MCF 10A (cell line): ENCODE measurements at regions not wholly inside any gene's neighbourhood (a gene's known extent, or its start where the extent isn't known, plus 50 kb on each side); places are given as distances from the start of the nearest gene placed in this dataset.

Source experiments
- BruUV-seq: library from RNA; stranded (reverse); fragments of 400-500 nt; replicated peaks from 2 replicates; lab custom pipeline; 2021; lab: Mats Ljungman, UMichigan
- CTCF ChIA-PET: fragments of 300-600 bp; sonication (Branson Sonifier 250); formaldehyde crosslinking; extraction: SDS; loops from one replicate; lab custom pipeline; 2021; ENCODE audit warnings: antibody characterized with exemption, inconsistent platforms; lab: Yijun Ruan, JAX
- POLR2A ChIA-PET: fragments of 300-600, 350-650 bp; sonication (Branson Sonifier 250); formaldehyde crosslinking; extraction: SDS; loops from one replicate; lab custom pipeline; 2020; ENCODE audit warnings: antibody characterized with exemption, inconsistent platforms; lab: Yijun Ruan, JAX
- DNase-seq: peaks from one replicate; pipeline ENCODE4 v3.0.0-alpha.2; 2018; ENCODE audit not compliant: unreplicated experiment
- H3K27ac Mint-ChIP-seq: one replicate; pipeline ENCODE4 v1.8.0; 2022; ENCODE audit warnings: mild to moderate bottlenecking, low read depth, mixed read lengths; ENCODE audit not compliant: unreplicated experiment
- H3K27me3 Mint-ChIP-seq: one replicate; pipeline ENCODE4 v1.8.0; 2022; ENCODE audit warnings: mixed read lengths; ENCODE audit not compliant: insufficient read depth, unreplicated experiment
- H3K36me3 Mint-ChIP-seq: one replicate; pipeline ENCODE4 v1.8.0; 2022; ENCODE audit warnings: mild to moderate bottlenecking, moderate library complexity, mixed read lengths; ENCODE audit not compliant: insufficient read depth, unreplicated experiment
- H3K4me1 Mint-ChIP-seq: one replicate; pipeline ENCODE4 v1.8.0; 2022; ENCODE audit warnings: mixed read lengths; ENCODE audit not compliant: insufficient read depth, unreplicated experiment
- H3K4me3 Mint-ChIP-seq: one replicate; pipeline ENCODE4 v1.8.0; 2022; ENCODE audit warnings: mild to moderate bottlenecking, moderate library complexity, mixed read lengths; ENCODE audit not compliant: unreplicated experiment
- H3K9me3 Mint-ChIP-seq: one replicate; pipeline ENCODE4 v1.8.0; 2022; ENCODE audit warnings: mixed read lengths; ENCODE audit not compliant: unreplicated experiment
- intact Hi-C: fragments of 100-400 bp; cut with micrococcal nuclease; formaldehyde crosslinking; loops from 2 replicates; pipeline ENCODE4 v1.14.1; 2022
- TF ChIP-seq, protein P1 (sequence below): fragments of 200-600 bp; IDR thresholded peaks from one replicate; pipeline ENCODE4 v1.8.0; 2022; ENCODE audit warnings: antibody characterized with exemption, mild to moderate bottlenecking; ENCODE audit not compliant: unreplicated experiment

DNA sequence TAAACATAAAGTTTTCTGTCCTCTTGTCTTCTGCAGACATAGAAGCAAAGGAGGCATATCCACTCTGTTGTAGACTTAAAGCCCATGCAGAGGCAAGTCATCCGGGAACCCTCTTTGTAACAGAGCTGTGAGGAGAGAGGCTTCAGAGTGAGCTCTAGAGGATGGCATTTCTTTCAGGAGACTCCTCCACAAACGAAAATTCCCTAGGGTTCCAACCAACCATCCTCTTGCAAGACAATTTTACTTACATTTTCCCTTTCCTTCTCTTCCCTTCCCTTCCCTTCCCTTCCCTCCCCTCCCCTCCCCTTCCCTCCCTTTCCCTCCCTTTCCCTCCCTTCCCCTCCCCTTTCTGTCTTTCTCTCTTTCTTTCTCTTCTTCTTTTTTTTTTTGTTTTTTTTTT, 446.3 kb upstream of the MAP2 start:
- Mint-ChIP-seq H3K4me3 (no peak overlapping the region), H3K9me3 (no peaks in the 10 kb centered on the region), H3K36me3 (no peaks in the 10 kb centered on the region), H3K27me3 (no peaks in the 10 kb centered on the region), H3K4me1 (no peaks in the 10 kb centered on the region), H3K27ac (no peak overlapping the region)
- DNase-seq: no peak
- POLR2A ChIA-PET: no interaction called here
- TF ChIP-seq, protein P1, sequence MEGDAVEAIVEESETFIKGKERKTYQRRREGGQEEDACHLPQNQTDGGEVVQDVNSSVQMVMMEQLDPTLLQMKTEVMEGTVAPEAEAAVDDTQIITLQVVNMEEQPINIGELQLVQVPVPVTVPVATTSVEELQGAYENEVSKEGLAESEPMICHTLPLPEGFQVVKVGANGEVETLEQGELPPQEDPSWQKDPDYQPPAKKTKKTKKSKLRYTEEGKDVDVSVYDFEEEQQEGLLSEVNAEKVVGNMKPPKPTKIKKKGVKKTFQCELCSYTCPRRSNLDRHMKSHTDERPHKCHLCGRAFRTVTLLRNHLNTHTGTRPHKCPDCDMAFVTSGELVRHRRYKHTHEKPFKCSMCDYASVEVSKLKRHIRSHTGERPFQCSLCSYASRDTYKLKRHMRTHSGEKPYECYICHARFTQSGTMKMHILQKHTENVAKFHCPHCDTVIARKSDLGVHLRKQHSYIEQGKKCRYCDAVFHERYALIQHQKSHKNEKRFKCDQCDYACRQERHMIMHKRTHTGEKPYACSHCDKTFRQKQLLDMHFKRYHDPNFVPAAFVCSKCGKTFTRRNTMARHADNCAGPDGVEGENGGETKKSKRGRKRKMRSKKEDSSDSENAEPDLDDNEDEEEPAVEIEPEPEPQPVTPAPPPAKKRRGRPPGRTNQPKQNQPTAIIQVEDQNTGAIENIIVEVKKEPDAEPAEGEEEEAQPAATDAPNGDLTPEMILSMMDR: no peak
- intact Hi-C loops: no loop called here
- BruUV-seq: no TSS peak
- CTCF ChIA-PET: interaction anchor here (0.6 kb wide), 1 partner anchor 75 kb away, joined by 3 read pairs; no protein-coding TSS in a partner anchor

DNA sequence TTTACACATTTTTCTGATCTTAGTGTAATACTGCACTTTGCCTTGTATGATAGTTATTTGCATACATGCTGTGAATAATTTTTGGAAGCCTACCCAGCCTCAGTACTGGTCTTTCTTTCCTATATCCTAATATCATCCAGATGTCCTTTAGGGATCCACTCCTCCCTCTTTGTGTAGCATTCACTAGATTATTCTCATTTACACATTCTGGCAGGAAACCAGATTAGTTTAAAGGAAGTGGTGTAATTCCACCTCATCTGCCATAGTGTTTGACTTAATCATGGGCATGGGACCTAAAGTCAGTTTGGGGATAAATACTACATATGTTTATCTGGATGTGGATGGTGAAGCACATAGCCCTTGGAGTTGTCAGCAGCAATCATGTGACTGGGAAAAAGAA, 444.9 kb upstream of the MAP2 start:
- Mint-ChIP-seq H3K27me3 (no peaks in the 10 kb centered on the region), H3K9me3 (no peaks in the 10 kb centered on the region), H3K4me1 (no peaks in the 10 kb centered on the region), H3K4me3 (no peak overlapping the region), H3K27ac (no peak overlapping the region), H3K36me3 (no peaks in the 10 kb centered on the region)
- TF ChIP-seq, protein P1: no peak
- intact Hi-C loops: no loop called here
- DNase-seq: no peak
- POLR2A ChIA-PET: no interaction called here
- CTCF ChIA-PET: no interaction called here
- no TSS peak for BruUV-seq

DNA sequence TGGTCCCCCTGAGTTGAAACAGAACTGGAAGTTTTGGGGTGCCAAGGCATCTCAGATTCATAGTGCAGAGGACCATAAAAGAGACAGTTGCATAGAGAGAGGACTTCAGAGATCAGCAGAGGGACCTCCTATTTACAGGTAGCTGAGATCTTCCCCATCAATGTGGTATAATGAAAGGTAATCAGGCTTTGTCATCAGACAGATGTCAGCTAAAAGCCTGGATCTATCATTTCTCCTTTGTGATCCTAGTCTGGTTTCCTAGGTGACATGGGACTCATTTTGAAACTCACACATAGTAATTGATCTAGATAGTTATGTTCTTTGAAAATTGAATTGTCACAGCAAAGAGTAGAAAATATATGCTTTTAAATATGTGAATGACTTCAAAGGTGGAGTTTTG, 443.5 kb upstream of the MAP2 start:
- DNase-seq: no peak
- Mint-ChIP-seq H3K9me3 (no peaks in the 10 kb centered on the region), H3K4me1 (peaks cover 5% of the 10 kb centered on the region), H3K36me3 (no peaks in the 10 kb centered on the region), H3K27ac (no peak overlapping the region), H3K27me3 (no peaks in the 10 kb centered on the region), H3K4me3 (no peak overlapping the region)
- ChIA-PET POLR2A (interaction anchor here (0.6 kb wide), 1 partner anchor 114 kb away, joined by 3 read pairs; no protein-coding TSS in a partner anchor), CTCF (interaction anchor here (1.2 kb wide), 1 partner anchor 74 kb away, joined by 3 read pairs; no protein-coding TSS in a partner anchor)
- no TSS peak for BruUV-seq
- TF ChIP-seq, protein P1: no peak
- intact Hi-C loops: no loop called here

DNA sequence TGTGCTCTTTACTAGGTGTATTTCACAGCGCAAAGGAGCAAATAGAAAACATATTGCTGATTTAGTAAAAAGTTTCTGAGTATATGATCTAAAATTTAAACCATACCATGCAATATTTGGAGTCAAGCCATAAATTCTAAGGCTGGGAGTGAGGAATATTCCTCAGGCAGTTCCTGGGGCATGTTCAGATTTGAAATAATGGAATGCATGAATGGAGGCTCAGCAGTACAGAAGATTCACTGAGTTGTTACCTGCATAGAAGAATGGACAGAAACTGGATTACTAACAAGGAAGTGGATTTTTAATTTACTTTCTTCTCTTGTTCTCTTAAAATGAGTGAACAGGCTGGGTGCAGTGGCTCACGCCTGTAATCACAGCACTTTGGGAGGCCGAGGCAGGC, 441.0 kb upstream of the MAP2 start:
- Mint-ChIP-seq H3K9me3 (peaks cover under 1% of the 10 kb centered on the region), H3K36me3 (no peaks in the 10 kb centered on the region), H3K4me3 (no peak overlapping the region), H3K27ac (no peak overlapping the region), H3K4me1 (peaks cover 6% of the 10 kb centered on the region), H3K27me3 (no peaks in the 10 kb centered on the region)
- DNase-seq: peak; percentile 6
- BruUV-seq: no TSS peak
- TF ChIP-seq, protein P1: no peak
- intact Hi-C loops: no loop called here
- ChIA-PET POLR2A (interaction anchor here (0.7 kb wide), 1 partner anchor 166 kb away, joined by 3 read pairs; no protein-coding TSS in a partner anchor), CTCF (interaction anchor here (0.6 to 0.7 kb wide), 2 partner anchors 108 to 609 kb away, joined by 3 read pairs; no protein-coding TSS in a partner anchor)
